ENCODE measurements at regions not wholly inside any gene's neighbourhood (a gene's known extent, or its start where the extent isn't known, plus 50 kb on each side); places are given as distances from the start of the nearest gene placed in this dataset.

- no peak overlapping the region for H3K4me3 ChIP-seq (ENCODE audit: low read depth, low read length)
- no peak for TF ChIP-seq CTCF (IDR thresholded peaks at IDR 0.05; ENCODE audit: borderline replicate concordance, insufficient read depth, low read depth, low read length)
Observed at GRCh38 chr2:45275806-45276205, 266.6 kb upstream of the SIX2 start.

DNA sequence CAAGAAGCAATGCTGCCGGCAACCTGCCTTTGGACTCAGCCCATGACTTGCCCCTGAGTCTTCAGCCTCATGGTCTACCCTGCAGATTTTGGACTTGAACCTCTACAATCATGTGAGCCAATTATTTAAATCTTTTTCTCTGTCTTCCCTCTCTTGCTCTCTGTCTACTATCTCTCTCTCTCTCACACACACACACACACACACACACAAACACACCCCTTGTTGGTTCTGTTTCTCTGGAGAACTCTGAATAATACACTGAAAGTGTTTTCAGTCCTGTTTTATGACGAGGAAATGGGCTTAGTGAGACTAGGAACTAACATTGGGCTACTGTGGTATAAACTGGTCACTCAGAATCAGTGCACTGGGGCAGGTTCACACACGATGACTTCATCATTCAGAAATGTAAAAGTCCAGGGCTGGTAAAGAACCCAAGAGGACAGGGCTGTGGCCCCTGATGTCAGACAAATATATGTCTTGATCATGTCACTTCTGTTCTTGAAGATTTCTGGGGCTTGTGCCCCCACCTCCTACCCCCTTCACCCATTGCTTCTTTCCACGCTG is 266.1 kb upstream of the SIX2 start:
- TF ChIP-seq CTCF (IDR thresholded peaks at IDR 0.05; ENCODE audit: borderline replicate concordance, insufficient read depth, low read depth, low read length) = no peak

DNA sequence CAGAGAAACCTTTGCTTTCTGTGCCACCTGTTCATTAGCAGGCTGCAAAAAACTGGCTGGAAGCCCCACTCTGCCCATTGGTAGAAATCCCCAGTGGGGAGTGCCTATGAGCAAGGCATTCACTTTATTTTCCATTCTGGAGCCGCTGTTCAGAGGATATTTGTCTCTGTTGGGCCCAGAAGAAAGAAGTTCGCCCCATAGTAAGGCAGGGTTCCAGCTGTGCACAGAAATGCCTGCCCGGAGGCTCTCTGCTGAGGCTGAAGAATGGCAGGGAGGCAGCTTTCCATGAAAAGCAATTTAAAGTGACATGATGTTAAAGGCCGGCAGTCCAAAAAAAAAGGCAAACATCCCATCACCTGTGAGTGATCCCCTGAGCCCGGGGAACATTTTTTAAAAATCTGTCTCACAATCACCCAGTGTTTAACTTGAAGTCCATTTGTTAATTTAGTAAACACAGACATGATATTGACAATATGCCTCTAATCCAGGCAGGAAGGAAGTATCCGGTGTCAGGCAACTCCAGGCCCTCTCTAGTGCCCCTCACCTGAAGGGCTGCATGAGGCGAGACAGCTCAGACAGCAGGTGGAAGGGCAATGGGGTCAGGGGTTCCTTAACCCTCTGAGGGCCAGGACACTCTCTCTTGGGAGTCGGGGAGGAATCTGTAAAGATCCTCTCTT is 265.1 kb upstream of the SIX2 start:
- no peak overlapping the region for H3K4me3 ChIP-seq (ENCODE audit: low read depth, low read length)
- TF ChIP-seq CTCF (IDR thresholded peaks at IDR 0.05; ENCODE audit: borderline replicate concordance, insufficient read depth, low read depth, low read length) = no peak

More for the DNA sequence above, 266.1 kb upstream of the SIX2 start:
- H3K4me3 ChIP-seq (ENCODE audit: low read depth, low read length) = no peak overlapping the region

- no peak for TF ChIP-seq CTCF (IDR thresholded peaks at IDR 0.05; ENCODE audit: borderline replicate concordance, insufficient read depth, low read depth, low read length)
Observed at GRCh38 chr2:45273412-45274249, 264.4 kb upstream of the SIX2 start.

DNA sequence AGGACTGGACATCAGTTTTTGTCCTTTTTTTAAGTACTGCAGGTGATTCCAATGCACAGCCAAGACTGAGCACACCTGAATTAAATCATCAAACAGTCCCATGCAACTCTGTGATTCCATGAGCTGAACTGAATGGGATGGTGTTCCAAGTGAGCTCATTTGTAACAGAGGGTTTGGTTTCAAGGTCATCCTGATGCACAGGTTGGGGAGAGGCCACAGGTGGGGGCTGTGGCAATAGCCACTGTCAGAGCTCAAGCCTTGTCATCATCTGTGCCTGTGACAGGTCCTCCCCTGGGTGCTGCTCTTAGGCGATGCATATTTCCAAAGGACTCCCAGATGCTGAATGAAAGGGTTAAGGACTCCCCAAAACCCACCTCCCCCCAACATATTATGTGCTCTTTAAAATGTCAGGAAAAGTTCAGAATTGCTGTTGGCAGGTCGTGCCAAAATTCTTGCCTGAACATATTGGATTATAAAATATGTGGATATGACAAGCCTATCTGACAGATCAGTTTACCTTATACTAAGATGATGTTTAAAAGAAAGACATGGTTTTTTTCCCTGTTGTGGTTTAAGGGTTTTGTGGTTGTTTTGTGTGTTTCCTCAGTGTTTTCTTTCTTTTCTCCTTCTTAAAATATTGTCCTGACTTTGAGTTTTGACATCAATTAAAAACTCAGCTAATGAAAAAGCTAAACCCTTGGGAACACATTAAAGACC is 263.5 kb upstream of the SIX2 start:
- no peak for TF ChIP-seq CTCF (IDR thresholded peaks at IDR 0.05; ENCODE audit: borderline replicate concordance, insufficient read depth, low read depth, low read length)
- H3K4me3 ChIP-seq (ENCODE audit: low read depth, low read length) = no peak overlapping the region

More at GRCh38 chr2:45273412-45274249, 264.4 kb upstream of the SIX2 start:
- H3K4me3 ChIP-seq (ENCODE audit: low read depth, low read length) = no peak overlapping the region

GRCh38 chr2:45269149-45269793 is 260.0 kb upstream of the SIX2 start:
- no peak for TF ChIP-seq CTCF (IDR thresholded peaks at IDR 0.05; ENCODE audit: borderline replicate concordance, insufficient read depth, low read depth, low read length)

More at GRCh38 chr2:45269149-45269793, 260.0 kb upstream of the SIX2 start:
- no peak overlapping the region for H3K4me3 ChIP-seq (ENCODE audit: low read depth, low read length)
